ENCODE measurements at regions not wholly inside any gene's neighbourhood (a gene's known extent, or its start where the extent isn't known, plus 50 kb on each side); places are given as distances from the start of the nearest gene placed in this dataset.

- no peak for DNase-seq (ENCODE audit: low read depth in 2 of 2, low spot score in 1 of 2)
These were observed 271.1 kb upstream of the CLEC14A start for GRCh38 chr14:38526826-38527501.

- DNase-seq (ENCODE audit: low read depth in 2 of 2, low spot score in 1 of 2) = no peak
These were observed 269.0 kb upstream of the CLEC14A start for GRCh38 chr14:38524636-38525509.

DNA sequence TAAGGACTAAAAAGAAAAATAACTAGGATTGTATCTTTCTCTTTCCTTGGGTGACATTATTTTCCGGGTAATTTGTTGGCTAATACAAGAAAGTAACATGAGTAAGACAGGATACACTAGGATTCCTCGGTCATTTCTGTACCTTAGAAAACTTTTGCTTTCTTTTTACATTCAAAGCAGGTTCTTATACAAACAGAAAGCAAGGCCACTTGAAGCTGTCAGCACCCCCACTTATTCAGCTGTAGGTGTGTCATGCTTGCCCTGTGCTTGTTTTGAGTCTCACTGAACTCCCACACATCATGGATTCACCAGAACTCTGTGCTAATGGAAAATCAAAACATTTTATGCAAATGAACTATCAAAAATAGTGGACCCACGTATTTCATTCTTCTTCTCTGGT is 266.8 kb upstream of the CLEC14A start:
- no peak for DNase-seq (ENCODE audit: low read depth in 2 of 2, low spot score in 1 of 2)

GRCh38 chr14:38521591-38521990 is 265.7 kb upstream of the CLEC14A start:
- no peak for DNase-seq (ENCODE audit: low read depth in 2 of 2, low spot score in 1 of 2)

DNA sequence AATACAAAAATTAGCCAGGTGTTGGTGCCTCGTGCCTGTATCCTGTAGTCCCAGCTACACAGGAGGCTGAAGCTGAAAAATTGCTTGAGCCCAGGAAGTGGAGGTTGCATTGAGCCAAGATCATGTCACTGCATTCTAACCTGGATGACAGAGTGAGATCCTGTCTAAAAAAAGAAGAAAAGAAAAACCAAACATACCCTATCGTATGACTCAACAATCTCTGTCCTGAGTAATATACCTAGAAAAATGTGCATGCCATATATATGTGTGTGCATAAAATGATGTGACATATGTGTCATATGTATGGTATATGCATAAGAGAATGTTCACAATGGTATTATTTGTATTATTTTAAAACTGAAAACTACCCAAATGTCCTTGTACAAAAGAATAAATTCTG is 261.5 kb upstream of the CLEC14A start:
- DNase-seq (ENCODE audit: low read depth in 2 of 2, low spot score in 1 of 2) = no peak

DNA sequence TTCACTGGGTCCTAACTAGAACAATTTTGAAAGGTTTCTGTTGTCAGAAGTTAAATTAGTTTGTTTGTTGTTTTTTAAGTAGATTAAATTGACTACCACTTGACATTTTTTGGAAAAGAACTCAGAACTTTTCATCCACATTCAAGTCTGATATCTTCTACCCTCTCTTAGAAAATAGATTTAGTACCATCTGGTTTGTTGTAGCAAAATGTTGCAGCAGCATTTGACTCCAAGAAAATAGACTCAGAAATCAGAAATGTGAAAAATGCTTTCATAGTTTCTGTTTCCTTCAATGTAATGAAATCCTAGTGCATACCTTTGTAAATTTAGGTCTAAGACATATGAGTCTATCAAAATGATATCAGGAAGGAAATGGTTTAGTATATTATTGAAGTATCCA is 256.3 kb upstream of the CLEC14A start:
- DNase-seq (ENCODE audit: low read depth in 2 of 2, low spot score in 1 of 2) = no peak

DNA sequence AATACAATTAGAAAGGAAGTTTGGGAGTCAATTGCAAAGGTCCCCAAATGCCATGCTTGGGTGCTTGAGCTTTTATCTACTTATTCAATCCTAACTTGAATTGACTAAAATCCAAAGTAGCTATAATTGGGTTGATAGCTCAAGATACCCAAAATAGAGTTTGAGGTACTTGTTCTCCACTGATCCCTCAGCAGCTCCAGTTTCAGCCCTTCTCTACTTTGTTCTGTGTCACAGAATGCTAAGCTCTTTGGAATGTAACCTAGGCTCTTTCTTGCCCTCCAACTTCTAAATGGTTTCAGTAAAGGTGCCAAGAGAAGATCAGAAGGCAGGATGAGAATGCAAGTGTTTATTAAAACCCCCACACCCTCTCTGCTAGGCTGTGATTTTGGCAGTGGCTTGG is 251.4 kb upstream of the CLEC14A start:
- no peak for DNase-seq (ENCODE audit: low read depth in 2 of 2, low spot score in 1 of 2)

- no peak for DNase-seq (ENCODE audit: low read depth in 2 of 2, low spot score in 1 of 2)
These were observed 250.0 kb upstream of the CLEC14A start for GRCh38 chr14:38505973-38506249.

DNA sequence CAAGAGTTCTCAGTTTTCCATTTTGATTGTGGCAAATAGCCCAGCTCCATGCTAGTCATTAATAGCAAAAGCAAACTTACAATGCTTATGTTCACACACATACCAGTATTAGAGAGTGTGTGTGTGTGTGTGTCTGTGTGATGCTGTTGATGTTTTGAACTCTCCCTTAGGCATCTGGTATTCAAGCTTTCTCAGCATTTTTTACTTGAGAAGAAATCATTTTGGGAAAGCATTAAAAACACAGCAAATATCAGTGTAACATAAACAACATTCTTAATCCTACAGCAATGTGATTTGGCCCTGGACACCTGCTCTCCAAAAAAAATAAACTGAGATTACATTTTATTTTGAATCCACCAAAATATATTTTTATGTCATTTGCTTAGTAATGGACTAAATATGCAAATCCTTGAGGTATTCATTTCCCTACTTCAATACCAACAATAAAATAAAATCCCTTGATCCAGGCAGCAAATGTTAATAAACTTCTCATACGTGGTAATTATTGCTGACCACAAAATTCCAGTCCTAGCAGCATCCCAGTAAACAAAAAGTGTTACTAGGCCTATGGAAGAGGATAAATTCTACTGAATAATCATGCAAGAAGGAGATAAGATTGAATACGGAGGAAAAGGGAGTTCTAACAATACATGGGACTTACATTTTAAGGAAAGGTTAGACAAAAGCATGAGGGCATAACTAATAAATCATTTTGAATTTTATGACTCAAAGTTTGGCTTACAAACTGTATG is 249.5 kb upstream of the CLEC14A start:
- no peak for DNase-seq (ENCODE audit: low read depth in 2 of 2, low spot score in 1 of 2)

- DNase-seq (ENCODE audit: low read depth in 2 of 2, low spot score in 1 of 2) = no peak
These were observed 248.3 kb upstream of the CLEC14A start for GRCh38 chr14:38504175-38504574.

- DNase-seq (ENCODE audit: low read depth in 2 of 2, low spot score in 1 of 2) = no peak
These were observed 246.3 kb upstream of the CLEC14A start for GRCh38 chr14:38502239-38502638.

DNA sequence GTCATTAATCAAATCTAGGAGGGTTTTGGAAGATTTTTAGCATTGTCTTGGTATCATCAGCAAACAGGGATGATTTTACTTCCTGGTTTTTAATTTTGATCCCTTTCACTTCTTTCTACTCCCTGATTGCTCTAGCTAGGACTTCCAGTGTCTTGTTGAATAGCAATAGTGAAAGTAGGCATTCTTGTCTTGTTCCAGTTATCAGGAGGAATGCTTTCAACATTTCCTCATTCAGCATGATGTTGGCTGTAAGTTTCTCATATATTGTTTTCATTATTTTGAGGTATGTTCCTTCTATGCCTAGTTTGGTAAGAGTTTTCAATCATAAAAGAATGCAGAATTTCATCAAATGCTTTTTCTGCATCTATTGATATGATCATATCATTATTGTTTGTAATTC is 244.2 kb upstream of the CLEC14A start:
- no peak for DNase-seq (ENCODE audit: low read depth in 2 of 2, low spot score in 1 of 2)

GRCh38 chr14:38496092-38496491 is 240.2 kb upstream of the CLEC14A start:
- DNase-seq (ENCODE audit: low read depth in 2 of 2, low spot score in 1 of 2) = no peak

- no peak for DNase-seq (ENCODE audit: low read depth in 2 of 2, low spot score in 1 of 2)
These were observed 234.4 kb upstream of the CLEC14A start for GRCh38 chr14:38490273-38490672.

- DNase-seq (ENCODE audit: low read depth in 2 of 2, low spot score in 1 of 2) = no peak
These were observed 229.1 kb upstream of the CLEC14A start for GRCh38 chr14:38485026-38485425.

GRCh38 chr14:38481952-38482678 is 226.2 kb upstream of the CLEC14A start:
- DNase-seq (ENCODE audit: low read depth in 2 of 2, low spot score in 1 of 2) = no peak

DNA sequence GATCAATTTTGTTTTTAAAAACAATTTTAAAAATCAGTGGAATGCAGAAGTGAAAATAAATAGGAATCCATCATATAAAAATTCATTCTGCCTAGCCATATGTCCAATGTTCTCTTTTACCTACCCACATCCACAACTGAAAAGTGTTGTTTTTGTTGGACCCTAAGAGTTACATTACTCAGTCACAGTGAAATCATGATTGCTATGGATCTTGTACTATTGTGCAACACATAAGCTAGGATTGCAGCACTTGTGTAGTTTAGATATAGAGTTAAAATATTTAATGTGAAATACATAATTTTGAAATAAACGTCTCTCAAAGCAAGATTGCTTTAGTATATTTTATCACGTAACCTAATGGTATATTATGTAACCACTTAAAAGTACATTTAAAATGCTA is 213.3 kb upstream of the CLEC14A start:
- no peak for DNase-seq (ENCODE audit: low read depth in 2 of 2, low spot score in 1 of 2)

GRCh38 chr14:38442208-38442607 is 186.3 kb upstream of the CLEC14A start:
- DNase-seq (ENCODE audit: low read depth in 2 of 2, low spot score in 1 of 2) = no peak

DNA sequence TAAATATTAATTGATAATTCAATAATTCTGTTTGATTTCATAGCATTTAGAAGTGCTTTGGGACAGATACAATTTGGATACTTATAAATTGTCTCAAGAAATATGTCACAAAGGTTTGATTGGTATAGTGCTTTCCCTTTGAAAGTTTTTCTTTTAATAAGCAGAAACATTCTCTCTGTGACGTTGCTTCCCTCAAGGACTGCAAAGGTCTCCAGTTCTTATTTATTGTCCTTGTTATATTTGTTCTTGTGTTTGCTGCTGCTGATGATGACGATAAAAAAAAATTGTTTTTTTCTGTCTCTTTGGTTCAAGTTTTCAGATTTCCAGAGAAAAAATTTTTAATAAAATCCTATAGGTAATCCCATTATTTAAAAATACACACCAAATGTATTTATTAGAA is 176.3 kb upstream of the CLEC14A start:
- no peak for DNase-seq (ENCODE audit: low read depth in 2 of 2, low spot score in 1 of 2)

GRCh38 chr14:38431156-38431555 is 175.3 kb upstream of the CLEC14A start:
- DNase-seq (ENCODE audit: low read depth in 2 of 2, low spot score in 1 of 2) = no peak

DNA sequence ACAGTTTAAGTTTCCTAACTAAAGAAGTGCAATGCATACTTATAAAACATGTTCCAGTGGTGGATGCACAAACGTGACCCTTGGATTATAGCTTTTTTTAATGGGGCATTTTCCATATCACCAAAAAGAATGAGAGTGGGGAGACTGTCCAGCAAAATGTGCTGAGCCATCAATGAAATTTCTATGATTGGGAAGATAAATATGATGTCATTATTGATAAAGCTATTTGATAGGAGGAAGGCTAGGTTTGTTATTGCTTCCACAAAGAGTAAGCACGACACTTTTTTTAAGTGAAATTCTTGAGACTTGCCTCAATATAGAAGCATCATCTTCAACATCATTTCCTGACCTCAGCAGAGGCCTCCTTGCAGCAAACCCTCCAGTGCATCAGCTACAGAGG is 174.6 kb upstream of the CLEC14A start:
- DNase-seq (ENCODE audit: low read depth in 2 of 2, low spot score in 1 of 2) = no peak
